GM12891 (cell line): ENCODE measurements at regions not wholly inside any gene's neighbourhood (a gene's known extent, or its start where the extent isn't known, plus 50 kb on each side); places are given as distances from the start of the nearest gene placed in this dataset.

Source experiments
- PAX5 ChIP-seq: IDR thresholded peaks from 2 replicates; pipeline ENCODE4 v1.6.1; 2011; ENCODE audit warnings: low read length, moderate library complexity, mild to moderate bottlenecking; ENCODE audit not compliant: insufficient read depth, severe bottlenecking
- POLR2A ChIP-seq: IDR thresholded peaks from 2 replicates; pipeline ENCODE4 v1.6.1; 2011; ENCODE audit warnings: low read depth, low read length, control low read depth
- POLR2AphosphoS5 ChIP-seq: IDR thresholded peaks from 2 replicates; pipeline ENCODE4 v1.6.1; 2011; ENCODE audit warnings: low read depth, low read length, control low read depth
- SPI1 ChIP-seq: IDR thresholded peaks from 2 replicates; pipeline ENCODE4 v1.6.1; 2011; ENCODE audit warnings: low read depth, low read length, control low read depth

DNA sequence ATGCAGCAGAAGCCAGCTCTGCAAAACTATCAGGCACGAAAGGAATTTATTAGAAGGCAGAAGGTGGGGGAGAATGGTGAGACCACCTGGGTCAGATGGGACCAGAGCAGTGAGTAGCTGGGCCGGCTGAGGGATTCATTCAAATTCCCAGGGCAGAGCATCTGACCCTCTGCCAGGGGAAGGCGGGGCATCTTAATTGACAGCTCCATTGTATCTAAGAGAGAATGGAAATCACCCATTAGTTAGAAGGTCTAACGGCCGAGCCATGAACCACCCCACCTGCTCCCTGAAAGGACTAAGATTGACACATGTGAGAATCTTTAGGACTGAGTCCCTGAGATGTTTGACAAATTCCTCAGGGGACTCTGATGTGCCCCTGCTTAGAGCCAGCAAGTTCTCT lies 83.7 kb downstream of the PHETA1 start:
- TF ChIP-seq POLR2A (no peak), PAX5 (no peak), POLR2AphosphoS5 (no peak), SPI1 (no peak)
